Central memory CD8-positive, alpha-beta T cell (primary cell): ENCODE measurements at regions not wholly inside any gene's neighbourhood (a gene's known extent, or its start where the extent isn't known, plus 50 kb on each side); places are given as distances from the start of the nearest gene placed in this dataset.

Experiments
- ATAC-seq: fragments of 150-1000 bp; cut with Tn5 transposase; replicated peaks from 2 replicates; pipeline ENCODE4 v1.10.0; 2022; ENCODE audit warnings: mild to moderate bottlenecking, moderate FRiP score, moderate number of reproducible peaks; ENCODE audit not compliant: poor library complexity, severe bottlenecking; ENCODE audit errors: extremely low read depth
- DNase-seq, 2 donors: peaks; one replicate each; pipeline ENCODE4 v3.0.0; 2021; ENCODE audit warnings: low spot score in 2 of 2
- H3K27ac Mint-ChIP-seq: one replicate; pipeline ENCODE4 v1.8.0; 2022; ENCODE audit warnings: low read depth, mild to moderate bottlenecking, moderate library complexity, mixed read lengths
- H3K27me3 Mint-ChIP-seq: one replicate; pipeline ENCODE4 v1.8.0; 2022; ENCODE audit warnings: mixed read lengths
- H3K36me3 Mint-ChIP-seq: one replicate; pipeline ENCODE4 v1.8.0; 2022; ENCODE audit warnings: mild to moderate bottlenecking, moderate library complexity, mixed read lengths; ENCODE audit not compliant: insufficient read depth
- H3K4me1 Mint-ChIP-seq: one replicate; pipeline ENCODE4 v1.8.0; 2022; ENCODE audit warnings: mixed read lengths
- H3K4me3 Mint-ChIP-seq: one replicate; pipeline ENCODE4 v1.8.0; 2022; ENCODE audit warnings: mild to moderate bottlenecking, moderate library complexity, mixed read lengths
- H3K9me3 Mint-ChIP-seq: one replicate; pipeline ENCODE4 v1.8.0; 2022; ENCODE audit warnings: mixed read lengths

- H3K27ac Mint-ChIP-seq: no peak overlapping the region
- H3K36me3 Mint-ChIP-seq: no peaks in the 10 kb centered on the region
- DNase-seq: no peak
- no peaks in the 10 kb centered on the region for H3K4me1 Mint-ChIP-seq
- H3K27me3 Mint-ChIP-seq: peaks cover 31% of the 10 kb centered on the region
- no peak overlapping the region for H3K4me3 Mint-ChIP-seq
- H3K9me3 Mint-ChIP-seq: no peaks in the 10 kb centered on the region
- ATAC-seq: no peak
Measured at GRCh38 chr11:130694488-130695045, 221.7 kb downstream of the SNX19 start.

DNA sequence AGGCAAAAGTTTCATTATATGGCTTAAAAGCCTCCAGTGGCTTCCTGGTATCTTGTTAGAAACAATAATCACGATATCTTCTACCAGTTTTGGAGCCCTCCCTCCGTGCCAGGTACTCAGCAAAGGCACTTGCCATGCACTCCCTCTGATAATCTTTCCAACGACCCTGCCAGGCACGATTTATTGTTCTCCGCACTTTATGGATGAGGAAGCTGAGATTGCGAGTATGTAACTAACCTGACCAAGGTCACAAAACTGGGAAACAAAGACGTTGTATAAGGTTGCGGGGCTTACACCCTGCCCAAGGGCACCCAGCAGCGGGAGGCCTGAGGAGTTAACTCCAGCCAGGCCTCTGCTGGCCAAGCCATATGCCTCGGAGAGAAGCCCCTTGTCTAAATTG is 218.1 kb downstream of the SNX19 start:
- no peak overlapping the region for H3K27ac Mint-ChIP-seq
- H3K36me3 Mint-ChIP-seq: no peaks in the 10 kb centered on the region
- DNase-seq (no peak), ATAC-seq (no peak)
- no peaks in the 10 kb centered on the region for H3K4me1 Mint-ChIP-seq
- H3K4me3 Mint-ChIP-seq: no peak overlapping the region
- H3K27me3 Mint-ChIP-seq: peaks cover 22% of the 10 kb centered on the region
- H3K9me3 Mint-ChIP-seq: no peaks in the 10 kb centered on the region

GRCh38 chr11:130699561-130699960 is 216.7 kb downstream of the SNX19 start:
- H3K36me3 Mint-ChIP-seq: no peaks in the 10 kb centered on the region
- H3K27me3 Mint-ChIP-seq: peaks cover 23% of the 10 kb centered on the region
- no peak overlapping the region for H3K27ac Mint-ChIP-seq
- no peak for ATAC-seq
- H3K4me1 Mint-ChIP-seq: no peaks in the 10 kb centered on the region
- DNase-seq: no peak
- H3K9me3 Mint-ChIP-seq: no peaks in the 10 kb centered on the region
- H3K4me3 Mint-ChIP-seq: no peak overlapping the region

GRCh38 chr11:130700092-130700491 is 216.2 kb downstream of the SNX19 start:
- no peak for DNase-seq
- H3K9me3 Mint-ChIP-seq: no peaks in the 10 kb centered on the region
- H3K27ac Mint-ChIP-seq: no peak overlapping the region
- H3K4me1 Mint-ChIP-seq: no peaks in the 10 kb centered on the region
- H3K36me3 Mint-ChIP-seq: no peaks in the 10 kb centered on the region
- no peak overlapping the region for H3K4me3 Mint-ChIP-seq
- peaks cover 25% of the 10 kb centered on the region for H3K27me3 Mint-ChIP-seq
- ATAC-seq: no peak

GRCh38 chr11:130703489-130704190 is 212.6 kb downstream of the SNX19 start:
- ATAC-seq: no peak
- H3K9me3 Mint-ChIP-seq: no peaks in the 10 kb centered on the region

DNA sequence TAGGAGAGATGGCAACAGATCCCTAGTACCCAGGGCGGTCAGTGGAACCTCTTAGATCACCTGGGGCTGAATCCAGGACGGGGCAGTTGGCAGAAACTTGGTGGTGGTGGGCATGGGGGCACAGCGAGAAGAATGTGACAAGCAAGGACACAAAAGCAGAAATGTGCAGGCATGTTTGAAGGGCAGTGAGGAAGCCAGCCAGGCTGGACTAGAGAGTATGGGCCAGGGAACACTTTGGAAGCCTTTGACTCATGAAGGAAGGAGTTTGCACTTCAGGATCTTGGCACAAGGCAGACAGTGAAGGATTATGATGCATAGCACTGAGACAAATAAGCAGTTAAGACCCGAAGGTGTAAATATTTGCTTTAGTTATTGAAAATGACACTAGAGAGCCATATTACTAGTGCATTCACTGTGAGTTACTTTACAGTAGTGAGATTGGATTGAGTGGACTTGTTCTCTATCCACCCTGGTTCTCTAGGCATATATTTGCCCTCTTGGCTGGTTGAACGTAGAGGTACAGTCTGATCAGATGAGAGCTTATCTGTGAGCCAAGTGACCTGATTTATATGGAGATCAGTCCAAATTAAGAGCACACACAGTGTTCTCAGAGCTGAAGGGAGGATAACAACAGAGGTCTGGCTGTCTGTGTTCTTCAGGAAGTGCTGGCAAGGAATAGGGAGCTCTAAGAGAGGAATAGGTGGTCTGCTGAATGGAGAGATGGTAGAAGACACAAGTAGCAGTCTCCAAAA is 210.4 kb downstream of the SNX19 start:
- ATAC-seq (no peak), DNase-seq (no peak)
- Mint-ChIP-seq H3K4me1 (no peaks in the 10 kb centered on the region), H3K9me3 (no peaks in the 10 kb centered on the region), H3K27me3 (peaks cover 38% of the 10 kb centered on the region), H3K36me3 (no peaks in the 10 kb centered on the region), H3K27ac (no peak overlapping the region), H3K4me3 (no peak overlapping the region)

More at GRCh38 chr11:130703489-130704190, 212.6 kb downstream of the SNX19 start:
- no peak overlapping the region for H3K27ac Mint-ChIP-seq
- no peaks in the 10 kb centered on the region for H3K36me3 Mint-ChIP-seq
- DNase-seq: no peak
- H3K4me3 Mint-ChIP-seq: no peak overlapping the region
- H3K27me3 Mint-ChIP-seq: peaks cover 38% of the 10 kb centered on the region
- no peaks in the 10 kb centered on the region for H3K4me1 Mint-ChIP-seq

DNA sequence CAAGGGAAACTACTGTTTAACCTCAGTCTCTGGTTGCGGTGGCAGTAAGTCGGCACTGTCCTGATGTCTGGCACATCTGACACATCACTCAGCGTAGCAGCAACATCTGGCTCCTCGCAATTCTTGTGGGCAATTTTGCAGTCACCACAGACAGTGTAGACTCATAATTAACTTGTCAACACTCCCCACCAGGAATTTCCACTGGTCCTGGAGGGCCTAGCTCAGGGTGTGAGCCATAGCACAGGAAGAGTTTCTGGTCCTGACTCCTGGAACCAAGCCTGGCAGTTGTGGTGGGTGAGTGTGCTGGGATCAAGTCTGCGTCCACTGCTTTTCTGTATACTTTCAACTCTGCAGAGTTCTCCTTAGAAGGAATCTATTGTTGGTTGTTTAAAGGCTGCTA is 209.7 kb downstream of the SNX19 start:
- Mint-ChIP-seq H3K4me1 (no peaks in the 10 kb centered on the region), H3K36me3 (no peaks in the 10 kb centered on the region), H3K27ac (no peak overlapping the region), H3K27me3 (peaks cover 38% of the 10 kb centered on the region), H3K9me3 (no peaks in the 10 kb centered on the region), H3K4me3 (no peak overlapping the region)
- ATAC-seq (no peak), DNase-seq (no peak)

GRCh38 chr11:130707217-130707616 is 209.1 kb downstream of the SNX19 start:
- H3K9me3 Mint-ChIP-seq: no peaks in the 10 kb centered on the region
- H3K4me1 Mint-ChIP-seq: no peaks in the 10 kb centered on the region
- no peaks in the 10 kb centered on the region for H3K36me3 Mint-ChIP-seq
- H3K4me3 Mint-ChIP-seq: no peak overlapping the region
- H3K27ac Mint-ChIP-seq: no peak overlapping the region
- peaks cover 34% of the 10 kb centered on the region for H3K27me3 Mint-ChIP-seq
- DNase-seq (no peak), ATAC-seq (no peak)

- ATAC-seq: no peak
- Mint-ChIP-seq H3K27me3 (peaks cover 23% of the 10 kb centered on the region), H3K27ac (no peak overlapping the region), H3K9me3 (no peaks in the 10 kb centered on the region), H3K36me3 (no peaks in the 10 kb centered on the region), H3K4me1 (no peaks in the 10 kb centered on the region), H3K4me3 (no peak overlapping the region)
- no peak for DNase-seq
Measured at GRCh38 chr11:130709531-130709930, 206.7 kb downstream of the SNX19 start.

DNA sequence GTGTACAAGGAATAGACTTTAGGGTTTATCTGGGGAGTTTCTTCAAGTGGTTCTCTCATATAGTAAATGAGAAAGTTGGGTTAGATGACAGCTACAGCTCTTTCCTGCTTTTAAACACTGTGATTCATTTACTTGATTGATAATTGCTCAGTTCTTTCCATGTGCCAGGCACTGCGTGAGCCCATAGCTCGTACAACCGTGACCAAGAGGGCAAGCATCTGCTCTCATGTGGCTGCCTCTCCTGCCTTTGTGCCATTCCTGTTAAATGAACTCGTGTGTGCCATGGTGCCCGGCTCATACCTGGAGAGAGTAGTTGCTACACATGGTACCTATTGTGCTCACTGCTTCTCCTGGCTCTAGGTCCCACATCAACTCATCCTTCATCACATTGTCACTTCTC is 206.3 kb downstream of the SNX19 start:
- Mint-ChIP-seq H3K9me3 (no peaks in the 10 kb centered on the region), H3K4me1 (no peaks in the 10 kb centered on the region), H3K4me3 (no peak overlapping the region), H3K27me3 (peaks cover 24% of the 10 kb centered on the region), H3K27ac (no peak overlapping the region), H3K36me3 (no peaks in the 10 kb centered on the region)
- ATAC-seq: no peak
- DNase-seq: no peak

GRCh38 chr11:130710497-130711012 is 205.7 kb downstream of the SNX19 start:
- Mint-ChIP-seq H3K27ac (no peak overlapping the region), H3K4me3 (no peak overlapping the region), H3K36me3 (no peaks in the 10 kb centered on the region), H3K27me3 (peaks cover 24% of the 10 kb centered on the region), H3K4me1 (no peaks in the 10 kb centered on the region), H3K9me3 (no peaks in the 10 kb centered on the region)
- DNase-seq (no peak), ATAC-seq (no peak)

GRCh38 chr11:130711193-130711592 is 205.1 kb downstream of the SNX19 start:
- Mint-ChIP-seq H3K27ac (no peak overlapping the region), H3K9me3 (no peaks in the 10 kb centered on the region), H3K27me3 (peaks cover 18% of the 10 kb centered on the region), H3K4me3 (no peak overlapping the region), H3K36me3 (no peaks in the 10 kb centered on the region), H3K4me1 (no peaks in the 10 kb centered on the region)
- DNase-seq (no peak), ATAC-seq (no peak)

GRCh38 chr11:130712480-130712879 is 203.8 kb downstream of the SNX19 start:
- H3K9me3 Mint-ChIP-seq: no peaks in the 10 kb centered on the region
- H3K4me1 Mint-ChIP-seq: no peaks in the 10 kb centered on the region
- DNase-seq (no peak), ATAC-seq (no peak)
- H3K27ac Mint-ChIP-seq: no peak overlapping the region
- H3K4me3 Mint-ChIP-seq: no peak overlapping the region
- H3K27me3 Mint-ChIP-seq: peaks cover 16% of the 10 kb centered on the region
- no peaks in the 10 kb centered on the region for H3K36me3 Mint-ChIP-seq
